ENCODE measurements at regions not wholly inside any gene's neighbourhood (a gene's known extent, or its start where the extent isn't known, plus 50 kb on each side); places are given as distances from the start of the nearest gene placed in this dataset.

DNA sequence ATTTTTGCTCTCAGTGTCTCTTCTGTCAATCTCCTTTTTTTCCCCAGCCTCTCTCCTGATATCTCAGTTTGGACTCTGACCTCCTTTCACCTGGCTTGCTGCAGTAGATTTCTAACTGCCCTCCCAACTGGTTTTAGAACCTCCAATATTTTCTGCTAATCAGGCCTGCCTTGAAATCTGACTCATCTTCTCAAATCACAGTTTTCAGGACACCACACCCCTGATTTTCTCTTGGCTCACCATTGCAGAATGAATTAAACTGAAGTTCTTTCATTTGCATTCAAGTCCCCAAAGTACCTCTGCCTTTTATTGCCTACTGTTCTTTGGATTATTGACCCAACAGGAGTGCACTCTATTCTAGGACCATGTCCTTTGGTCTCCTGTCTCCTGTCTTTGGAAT is 310.4 kb upstream of the TRPC7 start:
- Histone ChIP-seq H3K9me2 (replicated peaks; ENCODE audit: low read depth, low read length) (no peaks in the 10 kb centered on the region), H3K4me2 (ENCODE audit: low read depth, low read length, poor library complexity, severe bottlenecking) (no peak overlapping the region), H3K4me1 (ENCODE audit: insufficient read depth, low read length, poor library complexity, severe bottlenecking) (no peaks in the 10 kb centered on the region), H2AFZ (ENCODE audit: low read length) (no peak overlapping the region), H4K20me1 (ENCODE audit: insufficient read depth, low read length, poor library complexity, severe bottlenecking) (no peaks in the 10 kb centered on the region), H3K36me3 (ENCODE audit: insufficient read depth, low read length) (no peaks in the 10 kb centered on the region), H3K79me2 (ENCODE audit: insufficient read depth, low read length) (no peaks in the 10 kb centered on the region), H3F3A (ENCODE audit: low read depth) (no peaks in the 10 kb centered on the region), H3K9ac (ENCODE audit: low read depth, low read length, poor library complexity, severe bottlenecking) (no peak overlapping the region), H3K27me3 (ENCODE audit: insufficient read depth, low read length, poor library complexity, severe bottlenecking) (no peaks in the 10 kb centered on the region), H3K4me3 (ENCODE audit: low read length, poor library complexity, severe bottlenecking) (no peak overlapping the region), H3K9me3 (ENCODE audit: insufficient read depth, low read depth, low read length) (no peaks in the 10 kb centered on the region)
- no peak for TF ChIP-seq CTCF (conservative IDR thresholded peaks at IDR 0.05; ENCODE audit: low read length)
- no peak for TF ChIP-seq EZH2phosphoT487 (IDR thresholded peaks at IDR 0.05; ENCODE audit: borderline replicate concordance)

- no peak overlapping the region for H3K9ac ChIP-seq (ENCODE audit: low read depth, low read length, poor library complexity, severe bottlenecking)
- TF ChIP-seq EZH2phosphoT487 (IDR thresholded peaks at IDR 0.05; ENCODE audit: borderline replicate concordance) = no peak
- TF ChIP-seq CTCF (conservative IDR thresholded peaks at IDR 0.05; ENCODE audit: low read length) = no peak
- H3K4me2 ChIP-seq (ENCODE audit: low read depth, low read length, poor library complexity, severe bottlenecking) = no peak overlapping the region
- no peaks in the 10 kb centered on the region for H3K79me2 ChIP-seq (ENCODE audit: insufficient read depth, low read length)
- no peaks in the 10 kb centered on the region for H3K36me3 ChIP-seq (ENCODE audit: insufficient read depth, low read length)
- no peaks in the 10 kb centered on the region for H3F3A ChIP-seq (ENCODE audit: low read depth)
- H2AFZ ChIP-seq (ENCODE audit: low read length) = no peak overlapping the region
- no peaks in the 10 kb centered on the region for H4K20me1 ChIP-seq (ENCODE audit: insufficient read depth, low read length, poor library complexity, severe bottlenecking)
- H3K4me3 ChIP-seq (ENCODE audit: low read length, poor library complexity, severe bottlenecking) = no peak overlapping the region
- H3K9me3 ChIP-seq (ENCODE audit: insufficient read depth, low read depth, low read length) = no peaks in the 10 kb centered on the region
- H3K9me2 ChIP-seq (replicated peaks; ENCODE audit: low read depth, low read length) = no peaks in the 10 kb centered on the region
- no peaks in the 10 kb centered on the region for H3K27me3 ChIP-seq (ENCODE audit: insufficient read depth, low read length, poor library complexity, severe bottlenecking)
- H3K4me1 ChIP-seq (ENCODE audit: insufficient read depth, low read length, poor library complexity, severe bottlenecking) = no peaks in the 10 kb centered on the region
These were observed 308.8 kb upstream of the TRPC7 start for GRCh38 chr5:136674178-136674577.

DNA sequence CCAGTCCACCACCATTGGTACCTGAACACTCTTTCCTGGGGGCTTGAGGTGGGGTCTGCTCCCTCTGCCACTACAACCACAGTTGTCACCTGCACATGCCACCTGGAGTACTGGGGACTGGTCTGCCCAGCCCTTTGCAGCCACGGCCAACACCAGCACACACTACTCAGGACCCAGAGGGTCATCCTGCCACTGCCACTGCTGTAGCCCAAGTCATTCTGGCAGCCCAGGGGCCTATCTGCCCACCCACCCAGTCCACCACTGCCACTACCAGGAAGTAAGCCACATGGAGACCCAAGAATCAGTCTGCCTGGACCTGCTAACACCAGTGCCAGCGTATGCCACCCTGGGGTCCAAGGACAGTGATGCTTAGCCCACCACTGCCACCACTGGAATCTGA is 302.4 kb upstream of the TRPC7 start:
- Histone ChIP-seq H3K79me2 (ENCODE audit: insufficient read depth, low read length) (no peaks in the 10 kb centered on the region), H3K36me3 (ENCODE audit: insufficient read depth, low read length) (no peaks in the 10 kb centered on the region), H3K4me3 (ENCODE audit: low read length, poor library complexity, severe bottlenecking) (no peak overlapping the region), H4K20me1 (ENCODE audit: insufficient read depth, low read length, poor library complexity, severe bottlenecking) (no peaks in the 10 kb centered on the region), H3K9ac (ENCODE audit: low read depth, low read length, poor library complexity, severe bottlenecking) (no peak overlapping the region), H3K4me1 (ENCODE audit: insufficient read depth, low read length, poor library complexity, severe bottlenecking) (no peaks in the 10 kb centered on the region), H3K4me2 (ENCODE audit: low read depth, low read length, poor library complexity, severe bottlenecking) (no peak overlapping the region), H3K9me2 (replicated peaks; ENCODE audit: low read depth, low read length) (no peaks in the 10 kb centered on the region), H2AFZ (ENCODE audit: low read length) (no peak overlapping the region), H3K9me3 (ENCODE audit: insufficient read depth, low read depth, low read length) (no peaks in the 10 kb centered on the region), H3K27me3 (ENCODE audit: insufficient read depth, low read length, poor library complexity, severe bottlenecking) (no peaks in the 10 kb centered on the region), H3F3A (ENCODE audit: low read depth) (no peaks in the 10 kb centered on the region)
- TF ChIP-seq CTCF (conservative IDR thresholded peaks at IDR 0.05; ENCODE audit: low read length) (no peak), EZH2phosphoT487 (IDR thresholded peaks at IDR 0.05; ENCODE audit: borderline replicate concordance) (no peak)

Measured in Loucy (cell line).